ENCODE measurements at regions not wholly inside any gene's neighbourhood (a gene's known extent, or its start where the extent isn't known, plus 50 kb on each side); places are given as distances from the start of the nearest gene placed in this dataset.
"Not testable (repeated sequence)": the region's sequence is repeated elsewhere in the genome, so short reads cannot be mapped to it uniquely, and the experiment has no call there.

DNA sequence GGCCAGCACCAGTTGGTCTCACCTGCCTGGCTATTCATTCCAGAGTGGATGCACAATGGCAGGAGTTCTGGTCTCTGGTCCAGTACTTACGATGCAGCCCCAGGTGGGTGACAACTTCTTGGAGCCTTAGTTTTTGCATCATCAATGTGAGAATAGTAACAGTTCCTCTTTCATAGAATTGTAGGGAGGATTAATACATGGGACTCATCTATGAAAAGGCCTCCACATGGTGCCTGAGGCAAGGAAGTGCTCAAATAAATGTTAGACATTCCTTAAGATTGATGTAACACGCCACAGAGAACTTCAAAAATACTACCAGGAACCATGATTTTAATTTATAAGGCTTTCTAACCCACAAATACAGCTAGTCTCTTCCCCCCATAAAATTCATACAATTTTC lies 120.1 kb upstream of the CHST15 start:
- no peak for DNase-seq (ENCODE audit: low spot score)

DNA sequence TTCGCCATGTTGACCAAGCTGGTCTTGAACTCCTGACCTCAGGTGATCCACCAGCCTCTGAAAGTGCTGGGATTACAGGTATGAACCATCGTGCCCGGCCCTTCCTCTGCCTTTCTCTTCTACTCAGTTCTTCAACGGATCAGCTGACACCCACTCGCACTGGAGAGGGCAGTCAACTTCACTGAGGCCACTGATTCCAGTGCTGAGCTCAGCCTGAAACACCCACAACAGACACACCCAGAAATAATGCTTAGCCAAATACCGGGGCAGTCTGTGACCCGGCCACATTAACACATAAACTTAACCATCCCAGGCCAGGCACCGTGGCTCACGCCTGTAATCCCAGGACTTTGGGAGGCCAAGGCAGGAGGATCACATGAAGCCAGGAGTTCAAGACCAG lies 119.3 kb upstream of the CHST15 start:
- DNase-seq (ENCODE audit: low spot score), result no peak

DNA sequence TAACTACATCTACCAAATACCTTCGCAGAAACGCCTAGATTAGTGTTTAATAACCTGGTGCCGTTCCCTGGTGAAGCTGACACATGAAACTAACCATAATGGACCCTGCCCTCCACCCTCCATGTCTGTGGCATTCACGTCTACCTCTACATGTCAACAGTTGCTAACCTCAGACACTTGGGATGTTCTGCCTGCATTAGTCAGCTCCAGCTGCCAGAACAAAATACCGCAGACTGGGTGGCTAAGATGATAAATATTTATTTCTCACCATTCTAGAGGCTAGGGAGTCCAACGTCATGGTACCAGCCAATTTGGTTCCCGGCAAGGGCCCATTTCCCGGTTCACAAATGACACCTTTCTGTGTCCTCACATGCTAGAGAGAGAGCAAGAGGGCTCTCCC lies 118.5 kb upstream of the CHST15 start:
- DNase-seq (ENCODE audit: low spot score), result no peak

DNA sequence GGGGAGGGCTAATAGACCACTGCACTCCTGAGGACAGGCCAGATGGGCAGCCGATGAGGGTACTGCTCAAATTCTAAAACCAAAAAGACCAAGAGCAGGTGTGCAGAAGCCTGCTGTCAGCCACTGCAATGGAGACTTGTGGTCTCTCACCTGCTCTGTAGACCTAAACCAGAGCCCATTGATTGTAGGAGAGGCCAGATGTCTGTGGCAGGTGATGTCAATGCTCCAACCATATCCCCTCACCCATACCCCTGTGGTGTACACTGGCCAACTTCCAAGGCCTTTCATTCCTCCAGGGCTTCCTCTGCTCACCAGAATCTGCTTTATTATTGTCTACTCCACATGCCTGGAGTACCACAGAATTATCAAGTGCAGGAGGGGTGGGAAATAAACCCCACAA lies 116.9 kb upstream of the CHST15 start:
- DNase-seq (ENCODE audit: low spot score), result no peak

DNA sequence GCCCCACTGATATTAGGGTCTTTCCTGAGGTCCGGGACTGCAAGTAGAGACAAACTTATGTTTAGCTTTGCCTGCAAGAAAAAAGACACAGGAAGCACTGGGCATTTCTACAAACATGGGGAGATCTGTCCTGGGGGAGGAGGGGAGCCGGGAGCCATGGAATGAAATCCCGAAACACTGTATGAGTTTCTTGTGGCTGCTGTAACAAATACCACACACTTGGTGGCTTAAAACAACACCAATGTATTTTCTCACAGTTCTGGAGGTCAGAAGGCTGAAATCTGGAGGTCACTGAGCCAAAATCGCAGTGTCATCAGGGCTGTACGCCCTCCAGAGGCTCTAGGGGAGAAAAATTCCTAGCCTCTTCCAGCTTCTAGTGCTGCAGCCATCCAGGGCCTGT lies 114.0 kb upstream of the CHST15 start:
- DNase-seq (ENCODE audit: low spot score), result no peak

DNA sequence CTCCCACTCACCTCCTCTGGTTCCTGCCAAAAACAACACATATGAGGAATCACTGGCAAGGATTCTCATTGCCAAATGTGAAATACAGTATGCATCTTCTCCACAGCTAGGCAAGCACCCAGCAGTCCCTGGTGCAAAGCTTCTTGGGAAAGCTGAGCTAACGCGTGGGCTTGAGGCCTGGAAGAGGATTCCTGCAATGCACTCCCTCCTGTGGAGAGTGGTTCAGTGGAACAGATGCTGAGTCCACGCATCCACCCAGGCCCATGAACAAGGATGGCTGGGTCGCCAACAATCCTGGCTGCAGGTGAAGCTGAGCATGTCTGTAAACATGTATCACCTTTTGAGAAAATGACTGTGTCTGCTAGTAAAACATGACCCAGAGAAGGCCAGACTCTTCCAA lies 113.2 kb upstream of the CHST15 start:
- no peak for DNase-seq (ENCODE audit: low spot score)

DNA sequence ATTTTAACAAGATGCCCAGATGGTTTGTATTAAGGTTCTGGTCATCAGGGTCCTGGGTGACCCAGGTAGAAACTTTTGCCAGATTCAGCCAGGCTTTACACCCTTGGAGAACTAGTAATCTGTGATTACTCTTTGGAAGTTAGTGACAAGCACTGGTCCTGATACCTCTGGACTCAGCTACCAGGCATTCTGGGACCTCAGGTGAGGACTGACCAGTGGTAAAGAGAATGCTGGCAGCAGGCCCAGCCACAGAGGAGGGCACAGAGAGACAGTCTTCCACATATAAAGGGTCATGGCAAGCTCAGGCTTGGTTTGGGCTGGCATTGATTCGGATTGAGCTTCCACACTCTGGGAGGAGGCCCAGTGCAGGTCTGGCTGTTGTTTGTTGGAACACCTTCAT lies 112.0 kb upstream of the CHST15 start:
- DNase-seq (ENCODE audit: low spot score), result no peak

DNA sequence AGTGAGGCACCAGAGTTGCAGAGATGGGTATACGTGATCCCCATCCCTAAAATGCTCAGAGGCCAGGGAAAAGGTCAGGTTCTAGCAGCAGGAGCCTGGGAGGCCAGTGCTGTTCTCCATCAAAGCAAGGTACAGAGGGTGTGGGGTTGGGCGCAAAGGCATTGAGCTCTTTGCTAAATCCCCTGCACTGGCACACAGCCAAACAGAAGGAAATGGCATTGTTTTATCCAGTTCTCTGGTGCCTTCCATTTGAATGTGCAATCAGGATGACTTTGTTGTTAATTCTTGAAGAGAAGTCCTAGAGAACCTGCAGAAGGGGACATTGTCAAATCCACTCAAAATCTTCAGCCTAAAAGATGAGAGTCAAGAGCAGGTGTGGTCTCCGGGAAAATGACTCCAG lies 111.3 kb upstream of the CHST15 start:
- DNase-seq (ENCODE audit: low spot score), result no peak

DNA sequence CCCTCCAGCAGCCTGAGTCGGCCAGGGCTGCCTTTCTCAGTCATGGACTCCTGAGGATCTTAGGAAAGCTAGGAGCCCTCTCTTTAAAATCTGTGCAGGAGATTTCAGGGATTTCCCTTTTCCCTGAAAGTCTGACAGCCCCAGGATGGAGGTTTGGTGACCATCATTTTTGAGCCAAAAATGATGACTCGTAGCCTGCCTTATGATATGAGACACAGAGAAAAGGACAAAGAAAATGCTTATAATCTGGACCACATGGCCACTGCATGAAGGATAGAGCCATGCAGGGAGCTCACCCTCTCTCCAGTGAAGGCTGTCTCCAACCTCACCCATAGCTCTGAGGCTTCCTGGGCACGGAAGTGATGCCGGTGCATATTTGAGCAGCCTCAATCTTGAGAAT lies 106.6 kb upstream of the CHST15 start:
- DNase-seq (ENCODE audit: low spot score), result no peak

DNA sequence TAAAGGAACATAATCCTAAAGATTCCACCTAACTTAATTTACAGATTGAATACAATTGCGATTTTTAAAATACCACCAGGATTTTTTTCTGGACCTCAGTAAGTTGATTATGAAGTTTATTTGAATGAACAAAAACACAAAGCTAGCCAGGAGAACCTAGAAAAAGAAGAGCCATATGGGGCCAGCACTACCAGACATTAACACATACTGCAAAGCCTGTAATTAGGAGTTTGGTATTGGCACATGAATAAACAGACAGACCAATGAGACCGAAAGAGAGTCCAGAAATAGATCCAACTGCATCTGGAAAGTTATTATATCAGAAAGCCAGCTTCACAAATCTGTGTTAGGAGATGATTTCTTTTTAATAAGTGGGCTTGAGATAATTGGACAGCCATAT lies 105.5 kb upstream of the CHST15 start:
- DNase-seq (ENCODE audit: low spot score), result no peak

DNA sequence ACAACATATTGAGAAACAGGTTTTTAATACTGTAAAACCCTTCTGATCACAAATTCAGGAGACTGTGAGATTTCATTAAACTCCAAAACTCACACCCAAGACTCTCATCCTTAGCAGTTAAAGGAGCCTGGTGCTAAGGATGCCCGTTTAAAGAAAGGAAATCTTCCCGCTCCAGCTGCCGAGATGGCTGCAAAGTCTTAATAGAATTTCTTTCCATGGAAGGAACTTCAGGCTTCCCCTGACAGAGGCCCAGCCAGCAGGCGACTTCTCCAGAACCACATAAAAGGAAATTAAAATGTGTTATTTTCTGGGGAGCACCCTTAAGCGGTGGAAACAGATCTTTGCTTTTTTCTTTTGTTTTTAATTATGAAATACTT lies 104.7 kb upstream of the CHST15 start:
- DNase-seq (ENCODE audit: low spot score), result no peak

DNA sequence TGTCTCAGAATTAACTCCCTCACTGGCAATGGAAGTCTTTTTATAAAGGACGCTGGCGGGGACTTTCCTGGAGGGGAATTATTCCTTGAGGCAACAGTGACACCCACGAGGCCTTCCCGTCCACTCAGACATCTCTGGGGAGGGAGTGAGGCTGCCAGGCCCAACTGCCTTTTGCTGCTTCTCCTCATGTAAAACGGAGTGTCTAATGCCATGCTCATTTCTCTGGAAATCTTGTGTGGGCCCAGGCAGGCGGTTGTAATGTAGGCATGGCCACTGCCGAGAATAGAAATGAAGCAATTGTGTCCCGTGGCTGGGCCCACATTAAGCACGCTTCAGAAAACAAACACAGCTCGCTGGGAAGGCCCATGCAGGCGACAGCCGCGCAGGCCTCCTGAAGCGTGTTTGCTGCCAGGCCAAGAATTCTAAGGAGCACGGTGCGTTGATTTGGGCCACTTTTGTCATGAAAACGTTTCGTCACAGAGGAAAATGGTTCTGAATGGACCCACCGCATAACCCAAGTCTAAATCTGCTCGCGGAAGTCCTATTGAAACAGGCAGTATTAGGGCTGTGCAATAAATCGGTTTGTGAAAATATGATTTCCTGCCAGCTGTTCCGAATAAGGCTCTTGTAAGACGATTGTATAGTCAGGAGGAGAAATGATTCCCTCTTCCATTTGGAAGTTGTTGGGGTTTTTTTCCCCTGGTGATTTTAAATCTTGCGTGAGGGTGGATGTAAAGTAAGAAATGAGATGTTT lies 104.2 kb upstream of the CHST15 start:
- DNase-seq (ENCODE audit: low spot score), result no peak

DNA sequence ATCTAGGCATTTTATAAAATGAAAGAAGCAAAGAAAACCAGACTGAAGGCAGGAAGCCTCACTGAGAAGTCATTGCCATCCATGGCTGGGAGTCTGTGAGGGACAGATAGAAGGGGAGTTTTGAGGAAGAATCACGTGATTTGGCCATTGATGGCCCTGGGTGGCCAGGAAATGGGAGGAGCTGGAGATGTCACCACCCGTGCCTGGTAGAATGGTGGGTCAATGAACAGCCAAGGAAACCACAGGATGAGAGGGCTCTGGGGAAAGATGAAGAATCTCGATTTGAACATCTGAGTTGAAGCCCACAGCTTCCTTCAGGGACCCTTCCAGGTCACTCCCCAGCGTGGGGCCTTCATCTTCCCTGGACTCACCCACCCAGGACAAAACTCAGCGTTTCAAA lies 103.3 kb upstream of the CHST15 start:
- DNase-seq (ENCODE audit: low spot score), result no peak

DNA sequence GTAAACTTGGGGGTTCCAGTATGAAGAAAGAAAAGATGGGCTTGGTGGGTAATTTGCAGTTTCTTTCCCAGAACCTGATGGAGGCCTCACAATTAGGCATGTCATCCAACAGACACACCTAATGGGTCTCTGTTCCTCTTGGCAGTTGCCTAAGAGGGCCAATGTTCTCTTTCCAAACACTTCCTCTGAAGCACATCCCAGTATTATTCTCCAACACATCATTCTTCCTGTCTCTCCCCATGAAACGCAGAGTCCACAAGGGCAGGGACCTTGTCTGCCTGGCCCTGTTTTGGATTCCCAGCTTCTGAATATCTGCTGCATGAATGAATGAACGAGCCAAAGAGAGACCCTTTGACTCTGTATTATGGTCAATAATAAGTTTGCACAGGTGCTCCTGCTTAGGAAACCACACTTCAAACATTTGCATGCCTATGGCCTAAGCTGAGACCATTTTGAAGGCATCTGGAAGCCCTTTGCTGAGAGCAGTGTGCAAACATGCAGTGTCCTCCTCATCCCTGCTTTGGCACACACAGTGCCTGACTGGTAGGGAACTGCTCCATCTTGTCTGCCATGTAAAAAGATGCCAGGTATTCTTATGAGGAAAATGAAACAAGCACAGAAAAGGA lies 100.9 kb upstream of the CHST15 start:
- DNase-seq (ENCODE audit: low spot score), result no peak

DNA sequence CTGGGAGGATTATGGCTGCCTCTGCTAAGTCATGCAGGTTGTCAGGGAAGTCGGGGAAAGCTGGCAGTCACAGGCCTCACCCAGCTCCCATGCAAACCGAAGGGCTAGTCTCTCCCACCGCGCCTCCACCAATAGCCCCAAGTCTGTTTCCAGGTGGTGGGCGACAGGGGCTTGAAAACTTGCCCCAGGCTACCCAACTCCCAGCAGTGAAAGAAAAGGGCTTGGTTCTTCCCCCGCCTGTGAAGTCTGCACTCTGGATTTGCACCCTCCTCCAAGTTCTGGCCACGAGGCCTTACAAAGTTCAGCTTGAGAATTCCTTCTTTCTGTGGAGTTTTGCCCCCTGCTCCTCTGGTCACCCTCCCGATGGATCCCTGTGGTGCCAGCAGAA lies 99.9 kb upstream of the CHST15 start:
- DNase-seq (ENCODE audit: low spot score), result no peak

DNA sequence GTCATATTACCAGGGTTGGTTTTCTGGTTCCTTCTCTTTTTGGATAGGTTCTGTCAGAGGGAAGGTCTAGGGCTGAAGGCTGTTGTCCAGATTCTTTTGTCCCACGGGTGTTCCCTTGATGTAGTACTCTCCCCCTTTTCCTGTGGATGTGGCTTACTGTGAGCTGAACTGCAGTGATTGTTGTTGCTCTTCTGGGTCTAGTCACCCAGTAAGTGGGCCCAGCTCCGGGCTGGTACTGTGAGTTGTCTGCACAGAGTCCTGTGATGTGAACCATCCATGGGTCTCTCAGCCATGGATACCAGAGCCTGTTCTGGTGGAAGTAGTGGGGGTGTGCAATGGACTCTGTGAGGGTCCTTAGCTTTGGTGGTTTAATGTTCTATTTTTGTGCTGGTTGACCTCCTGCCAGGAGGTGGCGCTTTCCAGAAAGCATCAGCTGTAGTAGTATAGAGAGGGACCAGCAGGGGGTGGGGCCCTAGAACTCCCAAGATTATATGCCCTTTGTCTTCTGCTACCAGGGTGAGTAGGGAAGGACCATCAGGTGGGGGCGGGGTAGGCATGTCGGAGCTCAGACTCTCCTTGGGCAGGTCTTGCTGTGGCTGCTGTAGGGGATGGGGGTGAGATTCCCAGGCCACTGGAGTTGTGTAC lies 99.4 kb upstream of the CHST15 start:
- DNase-seq (ENCODE audit: low spot score), result not testable (repeated sequence)

DNA sequence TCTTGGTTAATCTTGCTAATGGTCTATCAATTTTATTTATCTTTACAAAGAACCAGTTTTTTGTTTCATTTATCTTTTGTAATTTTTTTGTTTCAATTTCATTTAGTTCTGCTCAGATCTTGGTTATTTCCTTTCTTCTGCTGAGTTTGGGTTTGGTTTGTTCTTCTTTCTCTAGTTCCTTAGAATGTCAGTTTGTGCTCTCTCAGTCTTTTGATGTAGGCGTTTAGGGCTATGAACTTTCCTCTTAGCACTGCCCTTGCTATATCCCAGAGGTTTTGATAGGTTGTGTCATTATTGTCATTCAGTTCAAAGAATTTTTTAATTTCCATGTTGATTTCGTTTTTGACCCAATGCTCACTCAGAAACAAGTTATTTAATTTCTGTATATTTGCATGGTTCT lies 97.1 kb upstream of the CHST15 start:
- DNase-seq (ENCODE audit: low spot score), result not testable (repeated sequence)

DNA sequence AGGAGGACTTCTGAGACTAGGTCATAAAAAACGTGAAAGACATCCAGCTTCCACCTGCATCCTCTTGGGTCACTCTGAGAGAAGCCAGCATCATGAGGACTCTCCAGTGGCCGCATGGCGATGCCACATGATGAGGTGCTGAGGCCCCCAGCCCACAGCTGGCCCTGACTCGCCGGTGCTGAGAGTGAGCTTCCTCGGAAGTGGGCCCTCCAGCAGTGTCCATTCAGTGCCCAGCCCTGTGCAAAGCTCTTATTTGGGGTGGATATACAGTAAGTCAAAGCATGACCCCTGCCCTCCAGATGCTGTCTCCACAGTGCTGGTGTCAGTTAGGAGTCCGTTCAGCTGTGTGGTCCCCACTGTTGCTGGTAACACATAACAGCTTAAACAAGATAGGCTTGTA lies 93.6 kb upstream of the CHST15 start:
- DNase-seq (ENCODE audit: low spot score), result no peak

DNA sequence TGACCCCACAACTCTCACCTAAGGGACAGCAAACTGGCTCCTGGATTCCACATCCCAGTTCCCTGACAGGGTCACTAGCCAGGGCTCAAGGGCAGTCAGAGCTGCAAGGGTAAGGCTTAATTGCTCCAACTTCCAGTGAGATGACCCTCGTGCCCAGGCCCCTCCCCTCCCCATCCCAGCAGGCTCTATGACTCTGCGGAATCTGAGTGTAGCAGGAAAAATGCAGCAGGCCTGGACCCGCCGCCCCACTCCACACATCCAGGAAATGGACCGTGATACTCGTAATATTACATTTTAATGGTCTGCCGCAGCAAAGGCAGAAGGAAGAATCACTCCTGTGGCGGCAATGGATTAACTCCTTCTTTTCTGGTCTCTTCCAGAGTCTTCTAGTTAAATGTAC lies 91.7 kb upstream of the CHST15 start:
- no peak for DNase-seq (ENCODE audit: low spot score)

DNA sequence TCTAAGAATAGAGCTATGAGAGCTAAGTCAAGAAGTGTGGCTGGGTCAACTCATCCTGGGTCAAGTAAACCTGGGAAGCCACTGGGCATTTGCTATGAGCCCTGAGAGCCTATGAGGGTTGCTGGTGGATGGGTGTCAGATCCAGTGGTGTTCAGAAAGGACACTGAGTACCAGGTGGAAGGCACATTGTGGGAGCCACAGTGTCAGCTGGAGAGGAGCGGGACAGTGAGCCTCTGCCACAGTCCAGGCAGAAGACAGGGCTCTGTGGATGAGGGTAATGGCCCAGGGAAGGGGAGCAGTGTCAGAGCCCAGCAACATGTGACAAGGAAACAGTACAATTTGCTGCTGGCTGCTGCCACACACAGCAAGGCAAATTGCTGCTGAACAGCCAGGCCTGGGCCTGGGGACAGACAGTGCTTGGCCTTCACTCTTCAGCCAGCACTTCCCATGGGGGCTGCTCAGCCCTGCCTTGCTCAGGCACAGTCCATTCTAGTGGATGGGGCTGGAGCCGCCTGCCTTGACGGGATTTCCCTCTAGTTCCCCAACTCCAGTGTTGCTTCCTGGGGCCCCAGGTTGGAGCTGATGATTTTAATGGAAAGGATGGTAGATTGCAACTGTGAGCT lies 90.9 kb upstream of the CHST15 start:
- no peak for DNase-seq (ENCODE audit: low spot score)

DNA sequence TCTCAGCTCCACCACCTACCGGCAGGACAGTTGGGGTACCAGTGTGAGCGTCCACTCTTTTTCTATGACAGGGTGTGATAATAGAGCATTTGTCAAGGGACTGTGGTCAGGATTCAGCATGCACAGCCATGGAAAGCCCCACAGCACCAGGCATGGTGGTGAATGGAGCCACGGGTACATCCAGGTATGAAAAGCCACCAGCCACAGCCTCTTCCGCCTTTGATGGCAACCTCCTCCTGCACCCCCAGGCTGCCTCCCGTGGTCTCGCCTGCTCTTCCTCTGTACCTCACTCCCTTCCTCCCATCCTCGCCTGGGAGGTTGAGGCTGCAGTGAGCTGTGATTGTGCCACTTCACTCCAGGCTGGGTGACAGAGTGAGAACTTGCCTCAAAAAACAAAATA lies 90.2 kb upstream of the CHST15 start:
- no peak for DNase-seq (ENCODE audit: low spot score)

DNA sequence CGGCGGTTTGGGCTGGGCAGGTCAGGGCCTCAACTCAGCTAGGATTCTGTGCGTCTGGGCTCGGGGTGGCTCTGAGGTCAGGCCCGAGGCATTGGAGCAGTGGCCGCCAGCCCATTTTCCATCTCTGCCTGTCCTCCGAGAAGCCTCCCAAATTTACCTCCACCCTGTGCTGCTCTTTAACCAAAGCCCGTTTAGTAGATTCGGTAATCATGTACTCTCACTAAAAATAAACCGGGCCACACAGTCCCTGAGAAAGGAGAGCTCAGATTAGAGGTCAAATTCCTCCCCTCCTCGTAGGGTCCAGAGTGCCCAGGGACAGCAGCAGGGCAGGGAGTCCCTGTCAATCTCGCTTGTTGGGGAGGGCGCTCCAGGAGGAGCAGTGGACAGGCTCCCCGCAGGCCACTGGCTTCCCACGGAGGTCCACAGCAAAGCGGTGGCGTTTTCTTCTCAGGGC lies 88.7 kb upstream of the CHST15 start:
- no peak for DNase-seq (ENCODE audit: low spot score)

DNA sequence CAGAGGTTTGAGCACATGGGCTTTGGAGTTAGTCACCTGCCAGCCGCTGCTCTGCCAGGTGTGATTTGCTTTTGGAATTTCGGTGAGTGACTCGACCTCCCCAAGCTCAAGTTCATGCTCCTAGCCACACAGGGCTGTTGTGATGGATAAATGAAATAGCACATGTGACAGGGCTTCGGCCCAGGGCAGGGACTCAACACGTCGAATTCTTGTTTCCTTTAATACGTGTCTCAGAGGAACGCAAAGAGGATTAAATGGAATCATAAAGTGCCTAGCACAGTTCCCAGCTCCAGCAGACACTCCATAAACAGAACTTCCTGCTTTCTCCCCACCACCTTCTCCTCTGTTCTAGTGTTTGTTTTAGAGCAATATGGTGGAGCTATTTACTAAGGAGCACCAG lies 88.3 kb upstream of the CHST15 start:
- DNase-seq (ENCODE audit: low spot score), result no peak

Measured in HuH-7.5 (cell line).